NCI-H82 treated with DMSO at 0.1 percent for 48 hours (cell line): ENCODE measurements at regions not wholly inside any gene's neighbourhood (a gene's known extent, or its start where the extent isn't known, plus 50 kb on each side); places are given as distances from the start of the nearest gene placed in this dataset.

Experiments used
- DNase-seq: peaks from one replicate; lab custom pipeline; 2025; ENCODE audit not compliant: unreplicated experiment; lab: John Stamatoyannopoulos, UW

DNA sequence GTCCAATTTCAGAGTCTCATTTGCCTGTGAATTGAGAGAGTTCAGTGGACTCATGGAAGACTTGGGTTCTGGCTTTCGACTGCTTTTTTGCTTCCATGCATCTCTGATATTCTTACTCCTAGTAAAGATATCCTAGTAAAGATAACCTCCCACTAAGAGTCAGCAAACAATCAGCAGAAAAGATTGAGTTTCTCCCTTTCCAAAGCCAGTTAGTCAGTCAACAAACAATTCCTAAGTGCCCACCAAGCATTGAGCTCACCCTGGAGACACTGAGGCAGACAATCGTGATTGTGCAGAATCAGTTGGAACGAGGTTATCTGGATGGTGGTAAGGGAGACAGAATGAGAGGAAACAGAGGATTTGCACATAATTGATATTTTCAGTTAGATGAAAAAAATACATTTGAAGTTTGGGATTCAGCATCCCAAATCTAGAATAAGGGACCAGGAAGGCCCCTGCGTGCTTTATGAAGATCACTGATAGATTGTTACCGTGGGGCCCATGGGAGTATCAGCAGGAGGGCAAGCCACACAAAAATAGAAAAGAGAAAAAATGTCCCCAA, 99.7 kb upstream of the SLC38A2 start:
- no peak for DNase-seq

DNA sequence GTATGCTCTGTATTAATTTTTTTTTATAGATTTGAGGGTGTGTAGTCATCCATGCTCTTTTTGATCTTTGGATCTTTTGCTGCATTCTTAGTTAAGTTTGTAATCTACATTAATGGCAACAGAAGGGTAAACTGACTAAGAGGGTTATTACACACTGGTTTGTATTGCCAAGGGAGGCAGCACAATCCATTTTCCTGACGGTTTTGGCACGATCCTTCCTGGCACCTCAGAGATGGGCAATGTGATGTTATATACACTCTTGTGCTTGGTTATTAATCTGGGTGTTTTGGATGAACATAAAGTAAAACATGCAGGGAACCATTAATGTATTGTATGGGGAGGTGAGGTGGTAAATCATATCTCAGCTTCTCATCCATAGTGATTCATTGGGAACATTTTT, 98.8 kb upstream of the SLC38A2 start:
- DNase-seq, result no peak

DNA sequence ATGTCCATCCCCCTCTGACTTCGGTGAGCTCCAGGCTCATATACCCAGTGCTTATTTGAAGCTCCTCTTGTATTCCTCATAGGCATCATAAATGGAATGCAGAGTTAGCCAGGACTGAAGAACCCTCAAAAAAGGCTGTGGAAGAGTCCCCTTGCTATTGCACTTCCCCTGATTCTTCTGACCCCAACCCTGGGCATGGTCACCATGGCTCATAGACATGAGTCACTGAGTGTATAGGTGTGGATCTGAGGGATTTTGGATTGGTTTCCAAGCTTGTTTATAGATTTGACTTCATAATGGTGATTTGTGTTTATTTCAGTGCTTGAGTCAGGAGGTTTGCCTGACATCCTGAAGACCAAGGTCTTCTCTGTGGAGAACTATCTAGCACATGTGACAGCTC, 98.4 kb upstream of the SLC38A2 start:
- no peak for DNase-seq

DNA sequence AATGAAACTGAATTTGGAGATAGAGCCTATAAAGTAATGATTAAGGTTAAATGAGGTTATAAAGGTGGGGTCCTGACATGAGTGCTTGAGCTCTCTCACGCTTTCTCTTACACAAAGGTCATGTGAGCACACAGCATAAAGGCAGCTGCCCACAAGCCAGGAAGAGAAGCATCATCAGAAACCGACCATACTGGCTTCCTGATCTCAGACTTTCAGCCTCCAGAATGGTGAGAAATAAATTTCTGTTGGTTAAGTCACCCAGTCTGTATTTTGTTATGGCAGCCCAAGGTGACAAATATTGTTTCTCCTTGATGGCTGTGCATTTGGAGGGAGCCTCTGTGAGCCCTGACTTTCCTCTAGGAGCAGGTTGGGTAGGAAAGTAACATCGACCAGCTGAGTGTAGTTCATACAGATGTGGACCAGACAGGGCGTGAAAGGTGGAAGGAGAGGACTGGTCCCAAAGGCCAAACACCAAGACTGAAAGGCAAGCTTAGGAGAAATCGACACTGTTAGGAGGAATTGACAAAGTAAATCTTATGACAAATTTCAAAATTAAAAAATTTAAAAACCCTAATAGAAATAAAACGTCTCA, 97.6 kb upstream of the SLC38A2 start:
- DNase-seq, result no peak

DNA sequence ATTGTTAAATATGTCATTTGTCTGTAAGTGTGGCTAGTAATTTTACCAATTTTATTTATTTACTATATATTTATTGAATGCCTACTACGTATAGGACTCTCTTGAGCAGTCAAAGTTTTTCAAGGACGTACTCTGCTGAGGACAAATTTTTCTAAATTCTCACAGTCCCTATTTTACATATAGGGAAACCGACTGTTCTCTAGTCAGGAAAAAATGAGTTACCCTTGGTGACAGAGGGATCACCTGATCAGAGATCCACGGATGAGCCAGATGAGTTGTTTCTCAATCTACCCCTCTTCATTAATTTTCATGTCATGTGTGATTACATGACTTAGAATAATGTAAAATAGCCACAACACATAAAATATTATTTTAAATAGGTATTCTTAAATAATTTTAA, 96.2 kb upstream of the SLC38A2 start:
- DNase-seq, result no peak

DNA sequence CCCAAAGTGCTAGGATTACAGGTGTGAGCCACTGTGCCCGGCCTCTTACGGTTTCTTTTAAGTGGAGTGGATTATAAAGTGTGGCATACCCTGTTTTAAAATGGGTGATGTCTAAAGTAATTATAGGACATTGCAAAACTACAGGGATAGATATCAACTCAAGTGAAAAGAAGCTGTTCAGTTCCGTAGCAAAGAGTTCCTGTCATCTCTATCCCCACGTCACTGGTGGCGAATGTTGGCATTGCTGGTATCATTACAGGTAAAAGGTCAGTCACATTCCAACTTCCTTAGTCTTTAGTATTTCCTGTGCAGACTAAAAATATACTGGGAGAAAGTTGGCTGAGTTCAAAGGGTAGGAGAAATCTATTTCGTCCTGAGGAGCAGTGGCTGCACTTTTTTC, 95.6 kb upstream of the SLC38A2 start:
- no peak for DNase-seq

DNA sequence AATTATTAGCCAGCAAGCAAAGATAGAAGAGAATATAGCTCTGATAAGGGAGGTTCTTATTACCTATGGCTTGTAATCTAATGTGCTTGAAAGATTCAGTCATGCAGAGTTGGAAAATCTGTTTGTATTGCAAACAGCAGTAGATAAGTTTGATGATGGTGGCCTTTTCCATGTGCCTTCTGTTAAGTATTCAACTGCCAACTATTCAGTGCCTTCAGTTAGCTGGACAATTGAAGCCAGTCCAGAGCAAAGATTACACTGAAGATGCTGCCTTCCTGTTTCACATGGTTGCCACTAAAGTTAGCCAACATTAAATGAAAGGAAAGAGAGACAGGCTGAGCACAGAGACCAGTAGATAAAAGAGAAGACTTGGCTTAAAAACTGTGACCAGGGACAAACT, 92.7 kb upstream of the SLC38A2 start:
- DNase-seq, result no peak

DNA sequence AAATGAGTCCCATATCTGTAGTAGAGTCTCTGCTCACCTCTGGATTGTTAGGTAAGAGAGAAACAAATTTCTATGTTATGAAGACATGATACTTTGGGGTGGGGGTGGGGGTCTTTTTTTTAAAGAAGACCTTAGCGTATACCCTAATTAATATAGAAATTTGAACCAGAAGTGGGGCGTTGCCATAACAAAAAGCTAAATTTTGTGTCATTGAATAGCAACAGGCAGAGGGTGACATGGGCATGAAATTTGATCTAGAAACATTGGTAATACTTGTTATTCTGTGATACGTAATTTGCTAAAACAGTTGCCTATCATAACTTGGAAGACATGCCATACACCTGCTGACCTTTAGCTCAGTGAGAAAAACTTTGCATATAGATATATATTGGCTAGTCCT, 92.3 kb upstream of the SLC38A2 start:
- DNase-seq, result no peak

DNA sequence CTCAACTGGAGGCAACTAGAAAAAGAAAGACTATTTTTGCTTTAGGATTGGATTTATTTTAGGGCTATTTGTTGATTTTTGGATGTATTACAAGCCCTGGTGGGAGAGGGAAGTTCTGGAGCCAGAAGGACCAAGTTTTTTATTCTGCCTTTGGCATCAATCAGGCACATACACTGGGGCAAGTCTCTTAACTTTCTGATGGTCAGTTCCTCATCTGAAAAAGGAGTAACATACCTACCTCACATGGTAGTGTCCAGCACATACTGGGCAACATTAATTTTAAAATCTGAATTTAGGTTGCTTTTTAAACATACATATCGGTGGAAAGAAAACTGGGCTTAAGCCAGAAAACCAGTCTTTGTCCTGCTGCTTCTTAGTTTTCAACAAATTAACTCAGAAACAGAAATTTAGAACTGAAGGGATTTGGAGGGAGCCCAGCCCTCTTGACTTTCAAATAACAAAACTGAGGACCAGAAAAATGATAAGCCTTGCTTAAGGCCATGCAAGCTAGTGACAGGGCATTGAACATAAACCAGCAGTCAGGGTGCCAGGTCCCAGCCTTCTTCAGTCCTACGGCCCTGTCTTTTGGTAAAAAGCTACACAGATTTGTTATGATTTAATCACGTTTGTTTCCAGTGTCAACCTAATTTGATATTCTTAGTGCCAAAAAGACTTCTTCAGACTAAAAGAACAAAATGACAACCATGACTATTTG, 90.2 kb upstream of the SLC38A2 start:
- no peak for DNase-seq

DNA sequence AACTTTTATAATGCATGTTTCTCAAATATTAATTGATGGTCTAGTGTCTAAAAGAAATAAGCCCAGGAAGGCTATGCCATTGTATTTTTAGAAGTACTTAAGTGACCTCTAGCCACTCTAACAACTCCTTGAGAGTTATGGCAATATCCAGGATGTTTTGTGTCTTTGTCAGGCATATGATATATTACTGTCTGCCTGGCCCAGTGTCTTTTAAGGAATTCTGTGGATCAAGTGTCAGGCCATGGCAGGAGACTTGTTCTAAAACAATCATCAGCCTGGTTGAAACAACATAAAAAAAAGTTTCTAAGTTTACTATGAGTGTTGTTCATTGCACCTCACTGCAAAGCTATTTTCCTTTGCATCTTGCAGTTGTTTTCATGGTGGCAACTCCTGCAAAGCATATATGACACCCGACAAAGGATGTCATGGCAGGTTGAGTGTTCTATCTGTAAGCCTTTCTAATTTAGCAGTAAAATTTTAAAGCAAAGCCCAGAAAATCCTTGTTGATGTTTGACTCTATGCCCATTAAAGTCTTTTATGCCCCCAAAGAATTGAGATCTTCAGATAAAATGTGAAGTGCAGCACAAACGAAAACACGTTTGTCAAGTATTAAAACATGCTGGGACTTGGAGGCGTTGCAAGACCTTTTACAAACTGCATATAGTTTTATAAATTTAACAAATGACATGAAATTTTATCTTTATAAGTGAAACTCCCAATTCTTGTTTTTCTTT, 89.5 kb upstream of the SLC38A2 start:
- no peak for DNase-seq

DNA sequence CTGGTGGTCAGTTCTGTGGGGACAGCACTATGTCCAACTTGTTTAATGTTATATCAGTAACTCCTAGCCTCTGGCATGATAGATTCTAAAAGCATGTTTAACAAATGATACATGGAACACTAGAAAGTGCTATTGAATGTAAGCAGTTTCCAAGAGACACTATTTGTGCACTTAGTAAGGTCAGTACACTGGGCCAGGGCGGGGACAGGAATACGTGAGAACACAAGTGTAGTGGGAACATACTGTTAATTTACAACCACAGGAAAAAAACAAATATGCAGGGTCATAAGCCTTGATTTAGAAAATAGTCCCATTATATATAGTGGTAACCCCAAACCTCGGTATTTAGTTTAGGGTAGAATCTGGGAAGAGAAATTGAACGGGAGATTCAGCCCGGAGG, 88.9 kb upstream of the SLC38A2 start:
- DNase-seq, result no peak

DNA sequence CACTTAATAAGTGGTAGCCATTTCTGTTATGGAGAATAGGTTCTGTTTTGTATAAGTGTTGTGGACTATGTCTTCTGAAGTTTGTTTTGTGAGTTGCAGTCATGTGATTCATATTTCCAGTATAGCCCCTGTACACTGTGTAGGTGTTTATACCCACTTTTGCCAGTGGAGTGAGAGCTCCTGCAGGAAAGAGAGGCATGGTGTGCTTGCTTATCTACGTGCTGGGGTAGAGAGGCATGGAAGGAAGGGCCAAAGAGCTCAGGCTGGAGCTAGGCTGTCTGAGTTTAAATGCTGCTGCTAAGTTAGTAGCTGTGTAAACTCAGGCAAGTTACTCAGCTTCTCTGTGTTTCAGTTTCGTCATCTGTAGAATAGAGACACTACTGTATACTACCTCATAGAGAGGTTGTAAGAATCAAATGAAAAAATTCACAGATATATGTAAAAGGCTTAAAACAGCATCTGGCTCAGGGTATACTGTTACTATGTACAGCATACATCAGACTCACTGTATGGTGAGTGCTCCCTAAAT, 88.2 kb upstream of the SLC38A2 start:
- DNase-seq, result no peak

DNA sequence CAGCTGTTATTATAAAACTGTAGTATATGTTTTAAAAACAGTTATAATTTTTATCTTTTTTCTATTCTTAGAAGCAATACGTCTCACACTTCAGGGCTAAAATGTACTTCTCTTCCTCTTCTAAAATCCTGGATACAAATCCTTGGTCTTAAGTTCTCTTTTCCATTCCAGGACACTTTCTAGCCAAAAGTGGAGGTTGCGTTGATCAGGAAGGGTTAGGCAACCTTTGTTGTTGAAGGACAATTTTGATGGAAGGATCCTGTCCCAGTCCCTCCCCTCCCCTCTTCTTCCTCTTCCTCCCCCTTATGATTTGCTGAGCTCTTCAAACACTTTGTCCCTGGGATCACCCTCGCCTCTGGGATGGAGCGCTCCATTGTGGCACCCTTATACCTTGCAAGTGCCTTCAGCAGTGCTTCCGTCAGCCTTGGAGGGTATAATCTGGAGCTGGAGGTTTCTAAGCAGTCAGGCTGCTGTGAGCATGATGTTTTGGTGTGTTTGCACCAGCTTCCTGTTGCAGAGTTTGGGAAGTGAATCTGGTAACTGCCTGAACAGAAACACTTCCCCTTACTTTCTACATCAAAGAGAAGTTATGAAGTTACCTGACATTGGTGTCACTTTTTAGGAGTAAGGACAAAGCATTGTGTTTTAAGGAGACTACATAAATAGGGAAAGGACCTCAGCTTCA, 87.4 kb upstream of the SLC38A2 start:
- no peak for DNase-seq

DNA sequence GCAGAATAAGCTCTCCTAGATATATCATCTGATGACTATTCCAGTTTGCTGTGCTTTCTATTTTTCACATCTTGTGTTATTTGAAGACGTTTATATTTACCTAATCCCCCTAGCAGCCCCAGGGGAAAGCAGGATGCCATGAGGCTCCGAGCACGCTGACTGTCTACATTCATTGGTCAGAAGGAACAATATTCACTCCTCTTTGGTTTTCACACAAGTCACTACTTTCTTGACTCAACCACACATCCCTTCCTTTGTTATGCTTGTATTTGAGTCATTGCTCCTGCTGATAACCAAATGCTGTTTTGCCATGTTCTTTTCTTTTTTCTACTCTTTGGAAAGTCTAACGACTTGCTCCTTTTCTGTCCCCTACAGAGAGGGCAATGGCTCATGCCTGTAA, 86.5 kb upstream of the SLC38A2 start:
- DNase-seq, result no peak

DNA sequence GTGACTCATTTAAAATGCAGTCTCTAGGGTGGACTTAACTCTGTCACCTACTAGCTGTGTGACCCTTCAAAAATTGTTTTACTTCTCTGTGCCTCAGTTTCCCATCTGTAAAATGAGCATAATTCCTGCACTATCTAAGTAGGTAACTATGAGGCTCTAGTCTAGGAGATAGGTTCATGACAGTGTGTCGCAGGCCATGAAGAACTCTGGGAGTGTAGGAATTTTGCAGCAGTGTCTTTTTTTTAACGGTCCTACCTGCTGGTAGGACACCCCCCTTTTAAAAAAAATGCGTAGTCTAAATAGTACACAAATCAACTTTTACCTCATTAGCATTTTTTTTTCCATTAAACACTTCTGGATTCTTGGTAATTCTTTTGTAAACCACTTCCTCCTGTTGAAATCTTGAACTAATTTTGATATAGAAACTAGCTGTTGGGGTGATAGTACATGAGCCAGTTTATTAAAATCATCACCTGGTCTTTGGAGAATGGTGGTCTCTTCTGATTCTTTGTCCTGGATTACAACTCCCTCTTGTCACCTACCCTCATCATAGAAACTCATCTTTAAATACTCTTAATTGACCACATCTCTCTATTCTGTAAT, 86.0 kb upstream of the SLC38A2 start:
- DNase-seq, result no peak

DNA sequence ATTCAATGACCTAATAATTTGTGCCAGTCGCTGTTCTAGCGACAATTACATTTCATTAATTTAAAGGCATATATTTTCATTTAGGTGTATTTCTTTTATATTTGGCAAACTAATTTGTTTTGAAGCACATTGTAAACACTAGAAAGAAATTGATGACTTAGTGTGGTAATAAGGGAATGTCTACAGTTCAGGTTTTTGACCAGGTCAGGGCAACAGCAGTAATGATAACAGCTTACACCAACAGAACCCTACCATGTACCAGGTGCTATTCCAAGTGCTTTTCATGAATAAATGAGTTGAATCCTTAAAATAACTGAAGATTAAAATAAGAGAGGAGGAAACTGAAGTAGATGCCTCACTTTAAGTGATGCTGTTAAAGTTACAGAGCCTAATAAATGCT, 85.4 kb upstream of the SLC38A2 start:
- DNase-seq, result no peak

DNA sequence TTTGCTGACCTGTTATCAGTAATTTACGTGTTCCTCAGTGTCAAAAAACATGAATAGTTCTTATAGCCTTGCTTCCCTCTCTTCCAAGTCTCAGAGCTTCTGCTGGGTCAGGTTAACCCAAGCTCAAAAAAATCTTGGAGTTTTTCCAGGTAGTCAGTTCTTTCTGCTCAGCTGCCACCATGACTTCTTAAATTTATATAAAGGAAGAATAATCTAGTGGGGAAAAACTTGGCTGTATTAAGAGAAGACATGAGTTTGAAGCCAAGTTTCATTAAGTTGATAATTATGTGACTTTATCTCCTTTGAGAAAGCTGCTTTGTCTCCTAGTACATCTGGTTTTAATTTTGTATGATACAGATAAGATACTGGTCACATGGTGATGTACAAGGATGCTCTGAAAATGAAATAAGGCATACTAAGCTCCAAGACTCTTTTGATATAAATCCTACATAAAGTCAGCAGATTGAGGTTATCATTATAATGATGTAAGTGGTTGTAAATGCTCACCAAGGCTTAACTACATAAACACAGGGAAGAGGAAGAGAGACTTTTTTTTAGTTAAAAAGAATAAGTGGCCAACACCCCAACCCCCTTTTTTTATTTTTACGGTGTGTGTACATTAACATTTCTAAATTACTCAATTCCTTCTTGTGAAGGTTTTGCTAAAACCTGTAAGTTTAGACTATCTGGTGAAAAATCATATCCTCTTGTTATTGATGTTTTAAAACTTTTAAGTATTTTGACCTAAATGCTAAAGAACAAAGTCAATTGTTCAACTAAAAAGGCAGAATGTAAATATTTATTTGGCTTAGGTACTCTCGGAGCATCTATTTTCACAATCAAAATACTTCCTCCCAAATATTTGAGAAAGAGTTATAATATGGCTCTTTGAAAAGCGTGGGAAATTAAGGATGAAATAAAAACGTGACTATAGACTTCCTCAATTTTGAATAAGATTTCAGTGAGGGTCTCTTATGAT, 84.1 kb upstream of the SLC38A2 start:
- no peak for DNase-seq

DNA sequence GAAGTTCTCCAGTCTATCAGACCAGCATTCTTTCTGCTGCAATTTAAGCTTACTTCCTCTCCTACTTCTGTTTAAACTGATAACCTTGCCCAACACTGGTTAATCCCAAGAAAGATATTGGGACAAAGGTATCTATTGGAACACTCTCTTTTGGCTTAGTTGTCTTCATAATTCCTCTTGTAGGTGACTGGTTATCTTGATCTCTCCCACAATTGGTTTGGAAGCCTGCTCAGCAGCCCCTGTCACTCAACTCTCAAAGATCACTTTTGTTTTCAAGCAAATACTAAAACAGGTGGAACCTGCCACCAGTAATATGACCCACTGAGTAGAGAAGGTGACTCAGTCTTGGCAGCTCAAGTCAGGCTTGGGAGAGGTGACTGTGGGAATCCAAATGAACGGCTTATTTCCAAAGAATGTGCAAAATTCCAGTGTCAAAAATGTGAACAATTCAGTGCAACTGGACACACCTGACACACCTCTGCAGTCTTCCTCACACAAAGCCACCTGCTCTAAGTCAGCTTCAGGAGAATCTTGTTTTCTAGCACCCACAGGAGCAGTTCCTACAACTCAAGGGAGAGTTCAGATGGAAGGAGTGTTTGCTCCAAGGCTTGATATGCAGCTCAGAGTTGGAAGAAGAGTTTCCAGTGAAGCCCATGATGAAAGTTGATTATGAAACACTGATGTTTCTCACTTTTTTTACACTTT, 83.2 kb upstream of the SLC38A2 start:
- no peak for DNase-seq

DNA sequence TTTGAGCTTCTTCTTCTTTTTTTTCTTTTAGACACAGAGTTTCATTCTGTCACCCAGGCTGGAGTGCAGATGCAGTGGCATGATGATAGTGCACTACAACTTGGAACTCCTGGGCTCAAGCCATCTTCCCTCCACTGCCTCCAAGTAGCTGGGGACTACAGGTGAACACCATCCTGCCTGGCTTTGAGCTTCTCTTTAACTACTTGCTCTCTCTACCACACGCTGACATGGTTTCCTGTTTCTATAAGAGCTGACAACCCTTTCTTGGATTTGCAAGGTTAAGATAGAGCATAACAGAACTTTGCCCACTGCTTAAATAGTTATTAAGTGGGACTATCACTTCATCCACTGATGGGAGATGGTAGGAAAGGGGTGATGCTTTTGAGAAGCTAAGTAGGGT, 82.4 kb upstream of the SLC38A2 start:
- no peak for DNase-seq
